ENCODE measurements at regions not wholly inside any gene's neighbourhood (a gene's known extent, or its start where the extent isn't known, plus 50 kb on each side); places are given as distances from the start of the nearest gene placed in this dataset.

- POLR2A ChIA-PET, result no interaction called here
- Mint-ChIP-seq H3K4me1 (no peaks in the 10 kb centered on the region), H3K9me3 (peaks cover 3% of the 10 kb centered on the region), H3K27me3 (ENCODE audit: low read depth) (peaks cover 2% of the 10 kb centered on the region; the same call in 1 of the 2 replicates), H3K4me3 (no peak overlapping the region), H3K36me3 (no peaks in the 10 kb centered on the region), H3K27ac (no peak overlapping the region)
- CTCF ChIA-PET, result no interaction called here
- ATAC-seq (no peak), DNase-seq (ENCODE audit: low spot score) (no peak)
- no peak for TF ChIP-seq ETV6 (CRISPR knock-in tag; IDR thresholded peaks at IDR 0.05)
- TF ChIP-seq ZMAT4 (CRISPR knock-in tag; IDR thresholded peaks at IDR 0.05), result no peak
- no peak for TF ChIP-seq RELA (CRISPR knock-in tag; IDR thresholded peaks at IDR 0.05; ENCODE audit: borderline replicate concordance)
- TF ChIP-seq MLX (CRISPR knock-in tag; IDR thresholded peaks at IDR 0.05), result no peak
- no peak for TF ChIP-seq ZNF671 (CRISPR knock-in tag; IDR thresholded peaks at IDR 0.05)
- TF ChIP-seq CTCF (IDR thresholded peaks at IDR 0.05), result no peak
- no peak for TF ChIP-seq ZNF532 (CRISPR knock-in tag; IDR thresholded peaks at IDR 0.05; ENCODE audit: borderline replicate concordance)
- TF ChIP-seq HMGXB4 (CRISPR knock-in tag; IDR thresholded peaks at IDR 0.05), result no peak
- TF ChIP-seq ZNF281 (CRISPR knock-in tag; IDR thresholded peaks at IDR 0.05), result no peak
- TF ChIP-seq IRF1 (CRISPR knock-in tag; IDR thresholded peaks at IDR 0.05), result no peak
- TF ChIP-seq USF2 (CRISPR knock-in tag; IDR thresholded peaks at IDR 0.05), result no peak
- no peak for TF ChIP-seq CREM (CRISPR knock-in tag; IDR thresholded peaks at IDR 0.05)
- no peak for TF ChIP-seq IRF2 (CRISPR knock-in tag; IDR thresholded peaks at IDR 0.05; ENCODE audit: borderline replicate concordance, low read depth)
- TF ChIP-seq ZNF512 (CRISPR knock-in tag; IDR thresholded peaks at IDR 0.05; ENCODE audit: borderline replicate concordance), result no peak
- TF ChIP-seq ATF1 (CRISPR knock-in tag; IDR thresholded peaks at IDR 0.05), result no peak
- no peak for TF ChIP-seq FOXJ3 (CRISPR knock-in tag; IDR thresholded peaks at IDR 0.05; ENCODE audit: borderline replicate concordance)
- no peak for TF ChIP-seq ARID4B (CRISPR knock-in tag; IDR thresholded peaks at IDR 0.05; ENCODE audit: borderline replicate concordance)
Measured at GRCh38 chr2:234650911-234651310, 154.0 kb upstream of the ARL4C start.

Measured in WTC11 (cell line).